HCT116 (cell line): ENCODE measurements at regions not wholly inside any gene's neighbourhood (a gene's known extent, or its start where the extent isn't known, plus 50 kb on each side); places are given as distances from the start of the nearest gene placed in this dataset.

Experiments used
- ATAC-seq: fragments of 200-7000 bp; cut with Tn5 transposase; 2 replicates; pipeline ENCODE4 v1.9.1; 2020; ENCODE audit warnings: mild to moderate bottlenecking, moderate library complexity
- BruUV-seq: library from RNA; stranded (reverse); fragments of 400-500 nt; replicated peaks from 2 replicates; lab custom pipeline; 2021; lab: Mats Ljungman, UMichigan
- CTCF ChIA-PET: fragments of 300-600 bp; sonication (Branson Sonifier 250); formaldehyde crosslinking; loops from one replicate; lab custom pipeline; 2021; ENCODE audit warnings: antibody characterized with exemption; lab: Charles Lee
- POLR2A ChIA-PET: fragments of 300-600, 350-600 bp; sonication (Branson Sonifier 250); formaldehyde crosslinking; loops from one replicate; lab custom pipeline; 2021; ENCODE audit warnings: antibody characterized with exemption; lab: Charles Lee
- RAD21 ChIA-PET, 2 experiments: fragments of 300-600 bp; sonication (Branson Sonifier 250); formaldehyde crosslinking; loops; one replicate each; lab custom pipeline; 2023; ENCODE audit warnings: low total read pairs in 2 of 2; ENCODE audit not compliant: uncharacterized antibody in 2 of 2, unreplicated experiment in 2 of 2, low non-redundant PET in 1 of 2; lab: Charles Lee
- DNase-seq: peaks from one replicate; pipeline ENCODE4 v3.0.0-alpha.2; 2010; ENCODE audit warnings: low read depth, low spot score
- H2AFZ ChIP-seq: fragments of 200-600 bp; shearing (Covaris generic), sonication (generic); 2 replicates; pipeline ENCODE4 v1.6.1; 2017; ENCODE audit warnings: low read depth, mixed run types, mixed read lengths, antibody characterized with exemption, low read length; ENCODE audit not compliant: poor library complexity, severe bottlenecking
- H3K27ac ChIP-seq: 2 replicates; pipeline ENCODE4 v1.5.1; 2012; ENCODE audit warnings: low read depth, low read length
- H3K27me3 ChIP-seq: fragments of 200-600 bp; sonication (generic); 2 replicates; pipeline ENCODE4 v1.6.1; 2016; ENCODE audit warnings: mixed run types, low read length, mixed read lengths; ENCODE audit not compliant: insufficient read depth
- H3K36me3 ChIP-seq, 2 experiments: fragments of 200-500 bp in 1 of 2; fragments of 200-600 bp in 1 of 2; sonication (Bioruptor generic) in 1 of 2; sonication (generic) in 1 of 2; 2 replicates each; pipeline versions ENCODE4 v1.5.1 to v1.6.1; 2014 to 2016; ENCODE audit warnings: low read length in 2 of 2, inconsistent platforms in 1 of 2, mixed read lengths in 1 of 2, mixed run types in 1 of 2; ENCODE audit not compliant: insufficient read depth in 2 of 2, control insufficient read depth in 1 of 2
- H3K4me1 ChIP-seq, 2 experiments: fragments of 200-600 bp in 1 of 2; sonication (generic) in 1 of 2; 2 replicates each; pipeline versions ENCODE4 v1.5.1 to v1.6.1; 2012 to 2017; ENCODE audit warnings: low read length in 2 of 2, inconsistent platforms in 1 of 2, mild to moderate bottlenecking in 1 of 2, mixed read lengths in 1 of 2, mixed run types in 1 of 2, moderate library complexity in 1 of 2; ENCODE audit not compliant: insufficient read depth in 2 of 2, control insufficient read depth in 1 of 2
- H3K4me2 ChIP-seq: fragments of 200-600 bp; sonication (generic); 2 replicates; pipeline ENCODE4 v1.6.1; 2017; ENCODE audit warnings: mixed run types, low read length, mixed read lengths
- H3K4me3 ChIP-seq, 2 experiments: fragments of 200-600 bp in 1 of 2; sonication (generic) in 1 of 2; replicated peaks in 1 of 2; 2 replicates each; pipeline ENCODE4 v1.5.1; 2011 to 2016; ENCODE audit warnings: low read length in 2 of 2, control low read depth in 1 of 2, low read depth in 1 of 2, mild to moderate bottlenecking in 1 of 2, mixed read lengths in 1 of 2, mixed run types in 1 of 2
- H3K79me2 ChIP-seq: fragments of 200-600 bp; sonication (generic); 2 replicates; pipeline ENCODE4 v1.6.1; 2017; ENCODE audit warnings: mild to moderate bottlenecking, mixed run types, low read length, moderate library complexity, mixed read lengths; ENCODE audit not compliant: insufficient read depth
- H3K9ac ChIP-seq: fragments of 200-600 bp; sonication (generic); 2 replicates; pipeline ENCODE4 v1.6.1; 2016; ENCODE audit warnings: low read length, mixed read lengths
- H3K9me2 ChIP-seq: fragments of 200-600 bp; sonication (generic), shearing (Covaris generic); 2 replicates; pipeline ENCODE4 v1.6.1; 2017; ENCODE audit warnings: mixed run types, mild to moderate bottlenecking, moderate library complexity; ENCODE audit not compliant: insufficient read depth
- H3K9me3 ChIP-seq, 2 experiments: fragments of 200-500 bp in 1 of 2; fragments of 200-600 bp in 1 of 2; sonication (Bioruptor generic) in 1 of 2; sonication (generic) in 1 of 2; 2 replicates each; pipeline ENCODE4 v1.6.1; 2014 to 2017; ENCODE audit warnings: low read length in 2 of 2, mixed read lengths in 2 of 2, inconsistent platforms in 1 of 2, low read depth in 1 of 2, mild to moderate bottlenecking in 1 of 2, mixed run types in 1 of 2, moderate library complexity in 1 of 2; ENCODE audit not compliant: control insufficient read depth in 1 of 2, insufficient read depth in 1 of 2
- H4K20me1 ChIP-seq: fragments of 200-600 bp; sonication (generic), shearing (Covaris generic); 2 replicates; pipeline ENCODE4 v1.6.1; 2017; ENCODE audit warnings: mixed run types, mild to moderate bottlenecking, moderate library complexity; ENCODE audit not compliant: insufficient read depth
- ATF3 ChIP-seq: IDR thresholded peaks from 2 replicates; pipeline ENCODE4 v1.6.1; 2012
- CBX3 ChIP-seq: IDR thresholded peaks from 2 replicates; pipeline ENCODE4 v1.6.1; 2012; ENCODE audit warnings: low read depth
- CEBPB ChIP-seq: IDR thresholded peaks from 2 replicates; pipeline ENCODE4 v1.6.1; 2012; ENCODE audit warnings: low read depth
- CTCF ChIP-seq, 3 experiments: fragments of 200-600 bp in 1 of 3; sonication (generic) in 1 of 3; IDR thresholded peaks in 2 of 3; conservative IDR thresholded peaks in 1 of 3; 2 replicates each; pipeline ENCODE4 v1.5.1; 2012 to 2017; ENCODE audit warnings: low read depth in 2 of 3, low read length in 2 of 3, antibody characterized with exemption in 1 of 3, borderline replicate concordance in 1 of 3, control low read depth in 1 of 3, mild to moderate bottlenecking in 1 of 3, mixed read lengths in 1 of 3, mixed run types in 1 of 3, moderate library complexity in 1 of 3; ENCODE audit not compliant: insufficient read depth in 1 of 3
- EGR1 ChIP-seq: IDR thresholded peaks from 2 replicates; pipeline ENCODE4 v1.6.1; 2012; ENCODE audit warnings: low read depth
- ELF1 ChIP-seq: IDR thresholded peaks from 2 replicates; pipeline ENCODE4 v1.6.1; 2012; ENCODE audit warnings: low read depth, borderline replicate concordance
- EZH2 ChIP-seq: fragments of 200-600 bp; sonication (generic); IDR thresholded peaks from 2 replicates; pipeline ENCODE4 v1.6.1; 2017; ENCODE audit warnings: antibody characterized with exemption, mixed run types
- FOSL1 ChIP-seq: IDR thresholded peaks from 2 replicates; pipeline ENCODE4 v1.6.1; 2012; ENCODE audit warnings: low read depth
- JUND ChIP-seq: IDR thresholded peaks from 2 replicates; pipeline ENCODE4 v1.6.1; 2012
- MAX ChIP-seq: IDR thresholded peaks from 2 replicates; pipeline ENCODE4 v1.6.1; 2012
- RAD21 ChIP-seq: IDR thresholded peaks from 2 replicates; pipeline ENCODE4 v1.6.1; 2012; ENCODE audit warnings: low read depth, mild to moderate bottlenecking
- REST ChIP-seq: IDR thresholded peaks from 2 replicates; pipeline ENCODE4 v1.6.1; 2012; ENCODE audit warnings: low read depth
- SP1 ChIP-seq: IDR thresholded peaks from 2 replicates; pipeline ENCODE4 v1.6.1; 2012; ENCODE audit warnings: low read depth
- SRF ChIP-seq: IDR thresholded peaks from 2 replicates; pipeline ENCODE4 v1.6.1; 2012; ENCODE audit warnings: low read depth
- ZNF274 ChIP-seq: fragments of 200-500 bp; sonication (Bioruptor generic); IDR thresholded peaks from 2 replicates; pipeline ENCODE4 v1.6.1; 2014; ENCODE audit warnings: mild to moderate bottlenecking, low read depth, low read length, inconsistent platforms
- intact Hi-C: fragments of 100-400 bp; cut with micrococcal nuclease; formaldehyde crosslinking; loops from 2 replicates; pipeline ENCODE4 v1.10.0; 2022

- RAD21 ChIA-PET, result no interaction called here
- no TSS peak for BruUV-seq
Observed at GRCh38 chr3:104711406-104711805, 655.3 kb upstream of the ALCAM start.

GRCh38 chr3:104715972-104716371, 650.7 kb upstream of the ALCAM start:
- POLR2A ChIA-PET, result no interaction called here
- Histone ChIP-seq H3K9ac (no peak overlapping the region), H2AFZ (no peak overlapping the region), H3K27me3 (no peaks in the 10 kb centered on the region), H3K36me3 (no peaks in the 10 kb centered on the region), H3K4me2 (no peak overlapping the region), H3K79me2 (no peaks in the 10 kb centered on the region), H3K4me3 (no peak overlapping the region), H3K27ac (no peak overlapping the region), H4K20me1 (no peaks in the 10 kb centered on the region), H3K9me2 (no peaks in the 10 kb centered on the region), H3K4me1 (no peaks in the 10 kb centered on the region), H3K9me3 (no peaks in the 10 kb centered on the region)
- CTCF ChIA-PET, result no interaction called here
- RAD21 ChIA-PET, result no interaction called here
- no TSS peak for BruUV-seq
- ATAC-seq (no peak), DNase-seq (no peak)
- intact Hi-C loops, result no loop called here
- no peak for TF ChIP-seq ZNF274
- TF ChIP-seq JUND, result no peak
- no peak for TF ChIP-seq ELF1
- TF ChIP-seq EZH2, result no peak
- TF ChIP-seq CEBPB, result no peak
- no peak for TF ChIP-seq MAX
- no peak for TF ChIP-seq RAD21
- TF ChIP-seq SP1, result no peak
- TF ChIP-seq CTCF (IDR thresholded peaks at IDR 0.05 in 2 of 3, conservative IDR thresholded peaks at IDR 0.05 in 1 of 3; ENCODE audit: borderline replicate concordance in 1 of 3, insufficient read depth in 1 of 3, low read depth in 2 of 3, low read length in 2 of 3), result no peak
- no peak for TF ChIP-seq EGR1
- TF ChIP-seq ATF3, result no peak
- no peak for TF ChIP-seq CBX3
- TF ChIP-seq REST, result no peak
- TF ChIP-seq SRF, result no peak

More at GRCh38 chr3:104711406-104711805, 655.3 kb upstream of the ALCAM start:
- H3K9me2 ChIP-seq, result no peaks in the 10 kb centered on the region
- intact Hi-C loops, result no loop called here
- H2AFZ ChIP-seq, result peak overlapping the region; percentile 7
- H3K9ac ChIP-seq, result no peak overlapping the region
- H3K79me2 ChIP-seq, result no peaks in the 10 kb centered on the region
- H3K4me2 ChIP-seq, result no peak overlapping the region
- no peaks in the 10 kb centered on the region for H3K4me1 ChIP-seq
- no peak for DNase-seq
- H4K20me1 ChIP-seq, result no peaks in the 10 kb centered on the region
- no peaks in the 10 kb centered on the region for H3K36me3 ChIP-seq
- no peak for ATAC-seq
- ChIA-PET POLR2A (no interaction called here), CTCF (no interaction called here)
- H3K9me3 ChIP-seq, result no peaks in the 10 kb centered on the region
- TF ChIP-seq FOSL1, result no peak
- TF ChIP-seq RAD21, result no peak
- TF ChIP-seq, all 23 proteins: peak for 0
- Histone ChIP-seq H3K27me3 (no peaks in the 10 kb centered on the region), H3K27ac (no peak overlapping the region), H3K4me3 (no peak overlapping the region)
